OCI-LY7 (cell line): ENCODE measurements at regions not wholly inside any gene's neighbourhood (a gene's known extent, or its start where the extent isn't known, plus 50 kb on each side); places are given as distances from the start of the nearest gene placed in this dataset.
"Not testable (repeated sequence)": the region's sequence is repeated elsewhere in the genome, so short reads cannot be mapped to it uniquely, and the experiment has no call there.

Experiments used
- BruUV-seq: library from RNA; stranded (reverse); fragments of 400-500 nt; replicated peaks from 2 replicates; lab custom pipeline; 2021; lab: Mats Ljungman, UMichigan
- CTCF ChIA-PET: fragments of 300-600 bp; sonication (Branson Sonifier 250); formaldehyde crosslinking; loops from one replicate; lab custom pipeline; 2022; ENCODE audit warnings: antibody characterized with exemption; ENCODE audit not compliant: unreplicated experiment; lab: Charles Lee
- POLR2A ChIA-PET: fragments of 300-600 bp; sonication (Branson Sonifier 250); formaldehyde crosslinking; loops from one replicate; lab custom pipeline; 2022; ENCODE audit warnings: antibody characterized with exemption; lab: Charles Lee
- DNase-seq: peaks from one replicate; pipeline ENCODE4 v3.0.0-alpha.2; 2015; ENCODE audit warnings: low spot score
- H2AFZ ChIP-seq: fragments of 200-600 bp; sonication (generic), shearing (Covaris generic); 2 replicates; pipeline ENCODE4 v1.6.1; 2014; ENCODE audit warnings: mild to moderate bottlenecking, antibody characterized with exemption, low read length, moderate library complexity
- H3K27ac ChIP-seq: fragments of 200-600 bp; sonication (generic); 2 replicates; pipeline ENCODE4 v1.5.1; 2014; ENCODE audit warnings: mixed run types, low read depth, mild to moderate bottlenecking, moderate library complexity, low read length, inconsistent platforms; ENCODE audit not compliant: poor library complexity, severe bottlenecking
- H3K36me3 ChIP-seq: fragments of 200-600 bp; sonication (generic); 2 replicates; pipeline ENCODE4 v1.6.1; 2014; ENCODE audit warnings: mild to moderate bottlenecking, antibody characterized with exemption, low read length, moderate library complexity, mixed read lengths; ENCODE audit not compliant: insufficient read depth
- H3K4me1 ChIP-seq: fragments of 200-600 bp; sonication (generic); 2 replicates; pipeline ENCODE4 v1.5.1; 2014; ENCODE audit warnings: mild to moderate bottlenecking, low read length; ENCODE audit not compliant: insufficient read depth, poor library complexity, severe bottlenecking
- H3K4me2 ChIP-seq: fragments of 200-600 bp; sonication (generic); 2 replicates; pipeline ENCODE4 v1.6.1; 2014; ENCODE audit warnings: mild to moderate bottlenecking, low read length
- H3K4me3 ChIP-seq: fragments of 200-600 bp; sonication (generic); 2 replicates; pipeline ENCODE4 v1.5.1; 2014; ENCODE audit warnings: mild to moderate bottlenecking, low read depth, low read length; ENCODE audit not compliant: poor library complexity, severe bottlenecking
- H3K79me2 ChIP-seq: fragments of 200-600 bp; sonication (generic); 2 replicates; pipeline ENCODE4 v1.6.1; 2016; ENCODE audit warnings: low read depth, mild to moderate bottlenecking, low read length, moderate library complexity, mixed read lengths; ENCODE audit not compliant: insufficient read depth
- H3K9me2 ChIP-seq: fragments of 200-600 bp; sonication (generic); 2 replicates; pipeline ENCODE4 v1.6.1; 2016; ENCODE audit warnings: mild to moderate bottlenecking, low read length, mixed read lengths; ENCODE audit not compliant: insufficient read depth
- H3K9me3 ChIP-seq: fragments of 200-600 bp; sonication (generic); 2 replicates; pipeline ENCODE4 v1.6.1; 2014; ENCODE audit warnings: mild to moderate bottlenecking, mixed run types, low read length, mixed read lengths
- H4K20me1 ChIP-seq: fragments of 200-600 bp; sonication (generic); 2 replicates; pipeline ENCODE4 v1.6.1; 2014; ENCODE audit warnings: mild to moderate bottlenecking, antibody characterized with exemption, low read length, moderate library complexity, mixed read lengths; ENCODE audit not compliant: insufficient read depth
- CTCF ChIP-seq: fragments of 200-600 bp; sonication (generic); conservative IDR thresholded peaks from 2 replicates; pipeline ENCODE4 v1.5.1; 2014; ENCODE audit warnings: mild to moderate bottlenecking, antibody characterized with exemption, low read length, moderate library complexity, mixed read lengths
- EZH2phosphoT487 ChIP-seq: fragments of 200-600 bp; sonication (generic); IDR thresholded peaks from 2 replicates; pipeline ENCODE4 v1.6.1; 2018; ENCODE audit warnings: low read depth, borderline replicate concordance, mild to moderate bottlenecking, mixed run types, antibody characterized with exemption, low read length, moderate library complexity, mixed read lengths
- intact Hi-C: fragments of 100-400 bp; cut with micrococcal nuclease; formaldehyde crosslinking; loops from one replicate; pipeline ENCODE4 v1.10.0; 2022; ENCODE audit not compliant: unreplicated experiment

- Histone ChIP-seq H3K9me2 (no peaks in the 10 kb centered on the region), H3K4me1 (no peaks in the 10 kb centered on the region)
- BruUV-seq: no TSS peak
Measured at GRCh38 chr10:8282340-8282739, 227.9 kb downstream of the GATA3 start.

DNA sequence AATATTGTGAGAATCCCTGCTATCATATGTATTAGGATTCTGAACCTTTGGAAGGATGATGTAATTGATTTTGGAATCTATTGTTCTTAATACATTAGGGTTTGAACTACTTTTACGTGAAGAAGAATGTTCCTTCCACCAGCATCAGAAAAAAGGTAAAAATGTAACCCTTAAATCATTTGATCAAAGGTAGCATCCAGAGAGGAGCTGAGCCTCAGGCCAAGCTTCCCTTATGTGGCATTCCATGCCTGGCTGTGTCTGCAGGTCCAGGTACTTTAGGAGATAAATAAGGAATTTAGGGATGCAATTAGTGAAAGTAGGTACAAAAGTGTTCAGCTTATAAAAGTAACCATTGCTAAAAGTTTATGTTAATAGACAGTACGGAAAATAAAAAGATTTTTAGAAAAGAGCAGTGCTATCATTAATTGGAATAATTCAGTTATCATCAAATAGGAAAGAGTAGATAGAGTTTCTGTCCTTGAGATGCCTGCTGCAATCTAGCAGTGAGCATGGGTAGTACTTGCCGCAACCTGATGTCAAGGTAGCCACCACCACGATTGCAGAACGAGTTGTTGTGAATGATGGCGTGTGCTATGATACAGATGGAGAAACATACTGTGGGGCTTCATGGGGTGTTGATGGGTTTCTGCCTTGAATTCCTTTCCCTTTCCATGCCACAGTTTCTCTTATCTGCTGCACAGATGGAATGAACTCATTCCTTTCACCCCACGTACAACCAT, 228.8 kb downstream of the GATA3 start:
- Histone ChIP-seq H3K36me3 (no peaks in the 10 kb centered on the region), H3K4me2 (no peak overlapping the region), H4K20me1 (no peaks in the 10 kb centered on the region), H3K27ac (no peak overlapping the region), H3K9me2 (no peaks in the 10 kb centered on the region), H3K4me1 (no peaks in the 10 kb centered on the region), H3K9me3 (no peaks in the 10 kb centered on the region), H3K79me2 (no peaks in the 10 kb centered on the region), H2AFZ (no peak overlapping the region), H3K4me3 (no peak overlapping the region)
- intact Hi-C loops: no loop called here
- ChIA-PET CTCF (no interaction called here), POLR2A (no interaction called here)
- no peak for DNase-seq
- TF ChIP-seq EZH2phosphoT487 (no peak), CTCF (no peak)
- BruUV-seq: no TSS peak

More at GRCh38 chr10:8282340-8282739, 227.9 kb downstream of the GATA3 start:
- Histone ChIP-seq H2AFZ (no peak overlapping the region), H3K9me3 (no peaks in the 10 kb centered on the region), H3K27ac (no peak overlapping the region), H3K4me2 (no peak overlapping the region), H3K79me2 (no peaks in the 10 kb centered on the region), H3K36me3 (no peaks in the 10 kb centered on the region), H4K20me1 (no peaks in the 10 kb centered on the region), H3K4me3 (no peak overlapping the region)
- no peak for DNase-seq
- TF ChIP-seq EZH2phosphoT487 (no peak), CTCF (no peak)
- ChIA-PET CTCF (no interaction called here), POLR2A (no interaction called here)
- intact Hi-C loops: no loop called here

- Histone ChIP-seq H3K27ac (no peak overlapping the region), H3K4me3 (no peak overlapping the region), H2AFZ (no peak overlapping the region), H3K9me2 (no peaks in the 10 kb centered on the region), H3K4me1 (no peaks in the 10 kb centered on the region), H3K4me2 (no peak overlapping the region), H3K79me2 (no peaks in the 10 kb centered on the region), H4K20me1 (no peaks in the 10 kb centered on the region), H3K9me3 (no peaks in the 10 kb centered on the region), H3K36me3 (no peaks in the 10 kb centered on the region)
- ChIA-PET POLR2A (no interaction called here), CTCF (no interaction called here)
- TF ChIP-seq CTCF (no peak), EZH2phosphoT487 (no peak)
- intact Hi-C loops: no loop called here
- DNase-seq: no peak
- BruUV-seq: no TSS peak
Measured at GRCh38 chr10:8283986-8284385, 229.5 kb downstream of the GATA3 start.

GRCh38 chr10:8285970-8286369, 231.5 kb downstream of the GATA3 start:
- H4K20me1 ChIP-seq, H3K4me1 ChIP-seq, H3K36me3 ChIP-seq, H3K27ac ChIP-seq, H3K9me2 ChIP-seq, CTCF ChIA-PET, BruUV-seq, DNase-seq, H3K9me3 ChIP-seq, H3K79me2 ChIP-seq, intact Hi-C loops, H3K4me2 ChIP-seq, POLR2A ChIA-PET, H2AFZ ChIP-seq, H3K4me3 ChIP-seq: not testable (repeated sequence)
